Sigmoid colon (tissue), 4 donors: ENCODE measurements at regions not wholly inside any gene's neighbourhood (a gene's known extent, or its start where the extent isn't known, plus 50 kb on each side); places are given as distances from the start of the nearest gene placed in this dataset.

Experiments used
- CTCF ChIP-seq, 4 experiments: fragments of 450-650 bp in 3 of 4; fragments of 200-600 bp in 1 of 4; IDR thresholded peaks; one replicate each; pipeline ENCODE4 v1.5.1; 2016 to 2019; ENCODE audit warnings: antibody characterized with exemption in 4 of 4, mild to moderate bottlenecking in 3 of 4, moderate library complexity in 2 of 4
- EP300 ChIP-seq, 4 donors: sonication (generic); formaldehyde crosslinking; IDR thresholded peaks; one replicate each; pipeline ENCODE4 v1.6.1; 2017; ENCODE audit warnings: antibody characterized with exemption in 4 of 4
- POLR2A ChIP-seq, 2 donors: fragments of 450-650 bp; IDR thresholded peaks; one replicate each; pipeline ENCODE4 v1.6.1; 2016; ENCODE audit warnings: antibody characterized with exemption in 2 of 2, mild to moderate bottlenecking in 2 of 2, moderate library complexity in 2 of 2
- POLR2AphosphoS5 ChIP-seq, 4 donors: sonication (generic); formaldehyde crosslinking; IDR thresholded peaks; one replicate each; pipeline ENCODE4 v1.6.1; 2017; ENCODE audit warnings: antibody characterized with exemption in 4 of 4

GRCh38 chr4:56206258-56206657 is 181.0 kb downstream of the AASDH start:
- TF ChIP-seq EP300 (IDR thresholded peaks at IDR 0.05) (no peak), CTCF (IDR thresholded peaks at IDR 0.05) (no peak), POLR2AphosphoS5 (IDR thresholded peaks at IDR 0.05) (no peak), POLR2A (IDR thresholded peaks at IDR 0.05) (no peak)
